Mucosa of rectum (tissue), 2 donors: ENCODE measurements at regions not wholly inside any gene's neighbourhood (a gene's known extent, or its start where the extent isn't known, plus 50 kb on each side); places are given as distances from the start of the nearest gene placed in this dataset.

Source experiments
- H3K27ac ChIP-seq, 2 donors: one replicate each; pipeline ENCODE4 v1.7.0; 2013; ENCODE audit warnings: inconsistent platforms in 2 of 2, low read depth in 2 of 2, low read length in 2 of 2
- H3K27me3 ChIP-seq, 2 donors: one replicate each; pipeline ENCODE4 v1.7.0; 2013; ENCODE audit warnings: low read length in 2 of 2; ENCODE audit not compliant: control insufficient read depth in 2 of 2, insufficient read depth in 2 of 2
- H3K36me3 ChIP-seq, 2 donors: one replicate each; pipeline ENCODE4 v1.7.0; 2013; ENCODE audit warnings: low read length in 2 of 2; ENCODE audit not compliant: control insufficient read depth in 2 of 2, insufficient read depth in 2 of 2
- H3K4me1 ChIP-seq, 2 donors: one replicate each; pipeline ENCODE4 v1.7.0; 2013; ENCODE audit warnings: low read length in 2 of 2, mild to moderate bottlenecking in 1 of 2; ENCODE audit not compliant: control insufficient read depth in 2 of 2, insufficient read depth in 2 of 2
- H3K4me3 ChIP-seq, 2 donors: one replicate each; pipeline ENCODE4 v1.7.0; 2013; ENCODE audit warnings: low read length in 2 of 2
- H3K9ac ChIP-seq, 2 donors: one replicate each; pipeline ENCODE4 v1.7.0; 2013; ENCODE audit warnings: low read length in 2 of 2, low read depth in 1 of 2, mild to moderate bottlenecking in 1 of 2
- H3K9me3 ChIP-seq, 2 donors: one replicate each; pipeline ENCODE4 v1.7.0; 2013; ENCODE audit warnings: low read length in 2 of 2; ENCODE audit not compliant: control insufficient read depth in 2 of 2
- donor health status: healthy.
- donor health status: Normal muscosa, but diverticular disease.

- Histone ChIP-seq H3K9ac (no peak overlapping the region), H3K27ac (no peak overlapping the region), H3K27me3 (no peaks in the 10 kb centered on the region), H3K4me3 (no peak overlapping the region), H3K4me1 (no peaks in the 10 kb centered on the region), H3K36me3 (no peaks in the 10 kb centered on the region), H3K9me3 (no peaks in the 10 kb centered on the region)
Observed at GRCh38 chr13:40452741-40453334, 213.6 kb downstream of the FOXO1 start.

DNA sequence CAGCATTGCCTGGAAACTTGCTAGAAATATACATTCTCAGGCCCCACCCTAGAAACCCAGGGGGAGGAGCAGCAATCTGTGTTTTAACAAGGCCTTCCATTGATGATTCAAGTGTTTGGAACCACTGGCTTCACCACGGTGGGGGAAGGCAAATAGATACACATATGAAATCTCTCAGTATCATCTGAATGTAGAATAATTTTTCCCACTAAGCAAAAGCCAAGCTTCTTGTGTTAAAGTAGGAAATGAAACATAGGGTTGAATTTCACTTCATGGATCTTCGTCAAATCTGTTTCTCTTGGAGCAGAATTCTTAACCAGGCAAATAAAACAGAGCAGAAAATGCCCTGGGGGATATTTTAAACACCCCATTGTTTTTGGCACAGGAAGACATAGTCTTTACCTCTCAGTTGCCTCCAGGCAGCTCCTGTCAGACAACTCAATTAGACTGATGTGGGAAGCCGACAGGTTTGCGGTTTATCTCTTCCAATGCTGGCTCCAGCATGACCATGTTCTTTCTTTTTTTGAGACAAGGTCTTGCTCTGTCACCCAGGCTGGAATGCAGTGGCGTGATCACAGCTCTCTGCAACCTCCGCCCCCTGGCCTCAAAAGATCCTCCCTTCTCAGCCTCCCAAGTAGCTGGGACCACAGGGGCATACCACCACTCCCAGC is 213.0 kb downstream of the FOXO1 start:
- Histone ChIP-seq H3K9ac (no peak overlapping the region), H3K4me3 (no peak overlapping the region), H3K9me3 (no peaks in the 10 kb centered on the region), H3K36me3 (no peaks in the 10 kb centered on the region), H3K27me3 (no peaks in the 10 kb centered on the region), H3K4me1 (no peaks in the 10 kb centered on the region), H3K27ac (no peak overlapping the region)

DNA sequence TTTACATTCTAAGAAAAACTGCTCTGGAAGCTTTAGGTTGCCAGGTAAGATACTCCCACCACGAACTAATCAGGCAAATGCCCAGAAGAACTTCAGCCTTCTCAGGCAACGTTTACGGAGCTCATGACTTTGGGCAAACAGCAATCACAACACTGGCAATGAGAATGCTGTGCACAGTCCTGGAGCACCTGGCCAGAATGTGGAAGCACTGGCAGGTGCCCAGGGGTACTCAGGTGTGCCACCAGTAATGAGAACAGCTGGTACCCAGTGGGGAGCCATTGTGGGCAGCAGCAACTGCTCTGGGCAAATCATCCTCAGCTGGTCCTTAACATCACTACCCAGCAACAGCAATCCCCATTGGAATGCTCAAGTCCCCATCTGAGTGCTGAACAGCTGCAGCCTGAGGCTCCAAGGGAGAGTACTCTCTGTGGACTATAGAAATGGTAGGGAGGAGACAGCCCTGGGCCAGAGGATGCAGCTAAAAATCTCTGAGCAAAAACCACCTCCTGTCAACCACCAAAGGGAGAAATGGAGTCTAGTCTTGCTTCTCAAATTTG is 210.0 kb downstream of the FOXO1 start:
- no peaks in the 10 kb centered on the region for H3K4me1 ChIP-seq
- H3K36me3 ChIP-seq: no peaks in the 10 kb centered on the region
- H3K4me3 ChIP-seq: no peak overlapping the region
- H3K9ac ChIP-seq: no peak overlapping the region
- H3K27ac ChIP-seq: no peak overlapping the region
- H3K9me3 ChIP-seq: no peaks in the 10 kb centered on the region
- no peaks in the 10 kb centered on the region for H3K27me3 ChIP-seq

GRCh38 chr13:40456979-40457553 is 209.4 kb downstream of the FOXO1 start:
- Histone ChIP-seq H3K4me1 (no peaks in the 10 kb centered on the region), H3K36me3 (no peaks in the 10 kb centered on the region), H3K27me3 (no peaks in the 10 kb centered on the region), H3K27ac (no peak overlapping the region), H3K4me3 (no peak overlapping the region), H3K9ac (no peak overlapping the region), H3K9me3 (no peaks in the 10 kb centered on the region)

GRCh38 chr13:40457929-40458719 is 208.3 kb downstream of the FOXO1 start:
- no peaks in the 10 kb centered on the region for H3K27me3 ChIP-seq
- H3K9me3 ChIP-seq: no peaks in the 10 kb centered on the region
- no peak overlapping the region for H3K4me3 ChIP-seq
- H3K27ac ChIP-seq: no peak overlapping the region
- H3K36me3 ChIP-seq: no peaks in the 10 kb centered on the region
- no peak overlapping the region for H3K9ac ChIP-seq
- H3K4me1 ChIP-seq: no peaks in the 10 kb centered on the region

- H3K27ac ChIP-seq: no peak overlapping the region
- no peak overlapping the region for H3K4me3 ChIP-seq
- H3K9ac ChIP-seq: no peak overlapping the region
Observed at GRCh38 chr13:40458720-40458990, 207.8 kb downstream of the FOXO1 start.

GRCh38 chr13:40460116-40460515 is 206.3 kb downstream of the FOXO1 start:
- H3K4me3 ChIP-seq: no peak overlapping the region
- H3K9me3 ChIP-seq: no peaks in the 10 kb centered on the region
- no peaks in the 10 kb centered on the region for H3K27me3 ChIP-seq
- H3K4me1 ChIP-seq: no peaks in the 10 kb centered on the region
- H3K9ac ChIP-seq: no peak overlapping the region
- no peaks in the 10 kb centered on the region for H3K36me3 ChIP-seq
- no peak overlapping the region for H3K27ac ChIP-seq

More at GRCh38 chr13:40458720-40458990, 207.8 kb downstream of the FOXO1 start:
- no peaks in the 10 kb centered on the region for H3K9me3 ChIP-seq
- H3K27me3 ChIP-seq: no peaks in the 10 kb centered on the region
- no peaks in the 10 kb centered on the region for H3K36me3 ChIP-seq
- H3K4me1 ChIP-seq: no peaks in the 10 kb centered on the region

DNA sequence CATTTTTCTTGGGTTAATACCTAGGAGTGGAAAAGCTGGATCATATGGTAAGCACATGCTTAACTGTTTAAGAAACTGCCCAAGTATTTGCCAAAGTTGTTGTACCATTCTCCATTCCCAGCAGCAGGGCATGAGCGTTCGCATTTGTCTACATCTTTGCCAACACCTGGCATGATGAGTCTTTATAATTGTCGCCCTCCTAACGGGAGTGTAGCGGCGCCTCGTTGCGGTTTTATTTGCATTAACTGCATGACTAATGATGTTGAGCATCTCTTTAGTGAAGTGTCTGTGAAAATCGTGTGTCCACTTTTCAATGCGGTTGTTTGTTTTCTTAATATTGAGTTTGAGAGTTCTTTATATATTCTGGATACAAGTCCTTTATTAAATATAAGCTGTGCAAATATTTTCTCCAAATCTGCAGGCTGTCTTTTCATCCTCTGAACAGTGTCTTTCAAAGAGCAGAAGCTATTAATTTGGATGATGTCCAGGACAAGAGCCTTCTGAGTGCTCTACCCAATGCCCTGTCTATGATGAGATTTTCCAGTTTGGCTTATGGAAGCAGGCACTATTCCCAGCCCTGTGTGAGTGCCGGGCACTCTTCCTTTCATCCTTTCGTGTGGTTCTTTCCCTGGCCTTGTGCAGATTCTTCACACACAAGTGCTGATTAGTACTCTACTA is 202.0 kb downstream of the FOXO1 start:
- Histone ChIP-seq H3K9ac (no peak overlapping the region), H3K4me1 (no peaks in the 10 kb centered on the region), H3K27me3 (no peaks in the 10 kb centered on the region), H3K4me3 (no peak overlapping the region), H3K9me3 (no peaks in the 10 kb centered on the region), H3K36me3 (no peaks in the 10 kb centered on the region), H3K27ac (no peak overlapping the region)

GRCh38 chr13:40465015-40465390 is 201.4 kb downstream of the FOXO1 start:
- Histone ChIP-seq H3K36me3 (no peaks in the 10 kb centered on the region), H3K27me3 (no peaks in the 10 kb centered on the region), H3K4me3 (no peak overlapping the region), H3K27ac (no peak overlapping the region), H3K9ac (no peak overlapping the region), H3K4me1 (no peaks in the 10 kb centered on the region), H3K9me3 (no peaks in the 10 kb centered on the region)
